NOMO-1 (cell line): ENCODE measurements at regions not wholly inside any gene's neighbourhood (a gene's known extent, or its start where the extent isn't known, plus 50 kb on each side); places are given as distances from the start of the nearest gene placed in this dataset.

Experiments
- DNase-seq, 2 experiments: peaks; one replicate each; lab custom pipeline; 2025; ENCODE audit not compliant: unreplicated experiment in 2 of 2; lab: John Stamatoyannopoulos, UW

DNA sequence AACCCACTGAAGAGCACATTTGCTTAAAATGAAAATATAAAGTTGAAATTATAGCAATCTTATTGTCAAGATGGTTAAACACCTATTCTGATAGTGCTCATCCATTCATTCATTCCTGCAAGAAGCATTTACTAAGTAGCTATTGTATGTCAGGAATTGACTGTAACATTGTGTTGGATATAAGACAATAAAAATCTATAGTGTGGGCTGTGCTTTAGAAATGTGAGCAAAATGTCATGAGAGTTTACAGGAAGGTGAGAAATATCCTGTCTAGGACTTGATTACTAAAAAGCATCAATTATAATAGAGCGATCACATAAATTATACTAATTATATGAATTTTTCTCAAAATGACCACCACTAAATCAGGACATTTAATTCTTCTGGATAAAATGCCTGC lies 123.0 kb downstream of the HAO1 start:
- no peak for DNase-seq

DNA sequence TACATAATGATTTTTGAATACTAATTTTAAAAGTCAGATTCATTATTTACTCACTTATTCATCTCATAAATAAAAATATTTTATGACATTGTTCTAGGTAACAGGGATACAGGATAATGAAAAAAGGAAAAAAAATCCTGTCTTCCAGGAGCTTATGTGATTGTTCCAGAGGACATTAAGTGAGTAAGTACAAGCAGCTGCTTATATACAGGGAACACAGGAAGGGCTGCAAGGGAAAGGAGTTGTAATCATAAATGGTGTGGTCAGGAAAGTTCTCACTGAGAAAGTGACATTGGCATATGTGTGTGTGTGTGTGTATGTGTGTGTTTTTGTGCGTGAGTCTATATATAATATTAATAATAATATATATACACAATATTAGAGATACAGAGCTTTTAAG lies 121.8 kb downstream of the HAO1 start:
- no peak for DNase-seq

DNA sequence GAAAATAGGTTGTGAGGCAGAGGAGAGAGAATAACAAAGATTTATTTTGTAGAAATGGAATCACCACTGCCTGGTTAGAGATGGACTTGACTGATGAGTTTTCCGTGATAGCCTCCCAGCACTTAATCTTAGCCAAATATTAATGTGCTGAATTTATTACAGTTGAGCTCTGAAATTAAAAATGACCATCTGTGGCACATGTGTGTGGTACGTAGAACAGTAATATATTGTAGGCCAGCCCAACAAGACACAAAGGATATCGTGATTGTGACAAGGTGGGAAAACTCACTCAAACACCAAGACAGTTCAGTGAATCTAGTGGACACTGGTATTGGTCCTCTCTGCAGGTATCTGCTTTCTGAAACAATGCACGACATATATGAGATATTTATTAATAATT lies 119.4 kb downstream of the HAO1 start:
- no peak for DNase-seq

DNA sequence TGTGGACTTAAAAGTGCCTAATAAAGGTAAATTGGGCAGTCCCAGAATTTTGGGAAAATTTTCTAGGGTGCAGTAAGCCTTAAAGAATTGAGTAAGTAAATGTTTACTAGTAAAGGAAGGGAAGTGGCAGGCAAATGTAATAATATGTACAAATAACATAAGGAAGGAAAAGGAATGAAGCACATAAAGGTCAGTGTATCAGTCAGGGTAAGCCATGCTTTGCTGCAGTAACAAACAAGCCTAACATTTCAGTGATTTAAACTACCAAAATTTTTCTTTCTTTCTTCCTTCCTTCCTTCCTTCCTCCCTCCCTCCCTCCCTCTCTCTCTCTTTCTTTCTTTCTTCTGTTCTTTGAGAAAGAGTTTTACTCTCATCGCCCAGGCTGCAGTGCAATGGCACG lies 117.5 kb downstream of the HAO1 start:
- DNase-seq = no peak

DNA sequence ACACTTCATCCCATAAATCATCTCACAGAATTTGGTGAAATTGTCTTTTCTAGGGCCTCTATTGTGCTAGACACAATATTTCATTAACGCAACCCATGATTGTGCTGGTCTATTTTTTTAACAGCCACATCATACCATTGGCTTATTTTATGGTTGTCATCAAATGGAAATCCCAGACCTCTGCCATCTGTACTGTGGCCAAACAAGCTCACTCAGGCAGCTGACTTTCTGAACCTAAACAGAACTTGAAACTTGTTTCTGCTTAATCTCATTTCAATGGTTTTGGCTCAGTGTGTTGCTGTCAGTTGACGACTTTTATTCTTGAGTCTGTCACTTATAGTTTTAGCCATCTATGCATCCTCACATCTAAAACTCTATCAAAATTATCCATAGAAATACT lies 111.8 kb downstream of the HAO1 start:
- DNase-seq = no peak

DNA sequence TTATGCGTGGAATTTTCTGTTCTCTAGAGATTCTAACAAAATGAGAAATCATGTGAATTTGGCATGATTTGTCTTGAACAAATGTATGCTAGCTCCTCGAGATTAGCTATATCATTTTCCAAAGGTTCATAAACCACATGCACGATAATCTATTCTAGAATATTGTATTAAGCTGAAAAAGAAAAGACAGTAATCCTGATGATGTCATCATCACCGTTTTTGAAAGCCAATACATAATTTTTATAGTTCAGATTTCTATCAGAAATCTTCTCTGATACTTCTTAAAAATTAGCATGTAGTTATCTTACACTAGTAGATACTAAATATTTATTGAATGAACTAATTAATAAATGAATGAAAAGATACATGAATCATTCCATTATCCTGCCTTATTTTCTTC lies 111.2 kb downstream of the HAO1 start:
- no peak for DNase-seq

DNA sequence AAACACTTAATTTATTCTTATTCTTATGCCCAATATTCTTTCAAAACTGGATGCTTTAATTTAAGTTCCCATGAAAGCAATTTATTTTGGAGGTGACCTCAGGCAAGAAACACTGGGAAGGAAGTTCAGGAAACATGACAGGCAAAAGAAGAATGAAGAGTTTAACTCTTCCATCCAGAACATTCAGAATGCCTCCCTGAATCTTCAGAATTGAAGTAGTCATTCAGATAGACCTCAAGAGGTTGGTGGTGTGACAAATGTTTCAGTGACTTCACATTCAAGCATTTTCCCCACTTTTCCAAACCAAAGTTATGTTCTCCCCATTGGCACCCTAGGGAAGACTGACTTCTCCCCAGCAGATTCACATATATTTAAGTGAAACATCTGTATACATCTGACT lies 110.5 kb downstream of the HAO1 start:
- DNase-seq = no peak
